ENCODE measurements at regions not wholly inside any gene's neighbourhood (a gene's known extent, or its start where the extent isn't known, plus 50 kb on each side); places are given as distances from the start of the nearest gene placed in this dataset.

DNA sequence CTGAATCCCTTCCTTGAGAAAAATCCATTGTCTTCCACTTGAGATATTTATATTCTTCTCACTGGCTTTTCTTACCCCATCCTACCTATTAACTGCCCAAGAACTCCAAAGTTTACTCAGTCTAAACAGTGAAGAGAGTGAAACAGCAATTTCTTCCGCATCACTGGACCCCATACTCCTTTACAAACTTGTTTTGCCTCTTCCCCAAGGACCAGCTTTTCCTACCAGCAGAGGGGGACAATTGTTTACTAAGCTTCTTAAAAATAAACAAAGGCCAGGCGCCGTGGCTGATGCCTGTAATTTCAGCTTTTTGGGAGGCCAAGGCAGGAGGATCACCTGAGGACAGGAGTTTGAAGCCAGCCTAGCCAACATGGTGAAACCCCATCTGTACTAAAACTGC is 52.0 kb downstream of the LRATD1 start:
- Mint-ChIP-seq H3K27me3 (ENCODE audit: low read depth) (no peaks in the 10 kb centered on the region), H3K4me3 (no peak overlapping the region), H3K36me3 (ENCODE audit: insufficient read depth in 2 of 2) (peaks cover 0 to 2% of the 10 kb centered on the region in 2 donors), H3K27ac (no peak overlapping the region), H3K4me1 (ENCODE audit: low read depth) (no peaks in the 10 kb centered on the region), H3K9me3 (peaks cover 0 to 4% of the 10 kb centered on the region in 2 donors)
- DNase-seq, result no peak
- ATAC-seq (replicated peaks in 1 of 2), result no peak

DNA sequence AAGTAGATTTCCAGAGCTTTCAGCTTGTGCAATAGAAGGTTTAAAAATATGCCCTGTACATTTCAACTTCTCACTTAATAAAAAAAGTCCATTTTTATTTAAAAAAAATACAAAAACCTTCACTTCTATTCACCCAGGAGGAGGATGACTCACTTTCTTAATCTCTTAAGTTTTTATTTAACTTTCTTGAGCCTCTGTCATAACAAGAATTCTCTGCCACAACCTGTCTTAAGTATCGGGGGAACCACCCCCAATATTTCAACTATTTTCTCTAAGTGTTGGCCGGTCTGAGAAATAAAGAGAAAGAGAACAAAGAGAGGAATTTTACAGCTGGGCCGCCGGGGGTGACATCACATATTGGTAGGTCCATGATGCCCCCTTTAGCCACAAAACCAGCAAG is 58.4 kb downstream of the LRATD1 start:
- no peaks in the 10 kb centered on the region for H3K27me3 Mint-ChIP-seq (ENCODE audit: low read depth)
- H3K9me3 Mint-ChIP-seq, result peaks cover 2 to 3% of the 10 kb centered on the region in 2 donors
- H3K4me1 Mint-ChIP-seq (ENCODE audit: low read depth), result no peaks in the 10 kb centered on the region
- no peak for DNase-seq
- no peak overlapping the region for H3K4me3 Mint-ChIP-seq
- no peak overlapping the region for H3K27ac Mint-ChIP-seq
- peaks cover 2% of the 10 kb centered on the region in 2 donors for H3K36me3 Mint-ChIP-seq (ENCODE audit: insufficient read depth in 2 of 2)
- ATAC-seq (replicated peaks in 1 of 2), result no peak

DNA sequence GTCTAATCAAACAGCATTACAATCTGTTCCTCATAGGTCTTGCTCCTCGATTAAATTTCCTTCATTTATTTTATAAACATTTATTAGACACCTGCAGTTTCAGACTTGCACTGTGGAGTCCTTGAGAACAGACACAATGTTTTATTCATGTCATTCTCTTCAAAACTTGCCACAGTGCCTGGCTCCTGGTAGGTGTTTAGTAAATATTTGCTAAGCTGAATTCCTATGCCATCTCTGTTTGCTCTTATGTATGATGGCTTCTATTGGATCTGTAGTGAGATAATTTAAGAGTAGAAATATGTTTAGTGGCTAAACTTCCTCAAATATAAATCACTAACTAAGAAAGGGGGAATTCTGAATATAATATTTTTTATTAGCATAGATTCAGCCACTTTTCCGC is 61.4 kb downstream of the LRATD1 start:
- H3K27me3 Mint-ChIP-seq (ENCODE audit: low read depth), result no peaks in the 10 kb centered on the region
- H3K4me3 Mint-ChIP-seq, result no peak overlapping the region

DNA sequence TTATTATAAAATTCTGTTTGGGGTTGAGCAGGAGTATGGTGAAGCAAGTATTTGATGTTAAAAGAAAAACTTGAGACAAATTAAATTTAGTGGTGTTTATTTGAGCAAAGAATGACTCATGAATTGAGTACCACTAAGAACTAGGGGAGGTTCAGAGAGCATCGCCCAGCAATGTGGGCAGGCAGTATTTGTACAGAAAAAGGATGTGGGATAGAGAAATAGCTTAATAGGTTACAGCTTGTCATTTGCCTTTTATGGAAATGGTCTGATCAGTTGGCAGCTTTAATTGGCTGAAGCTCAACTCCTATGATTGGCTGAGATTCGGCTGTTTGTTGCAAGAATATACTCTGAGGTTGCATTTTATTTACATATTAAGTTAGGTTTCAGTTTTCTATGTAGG is 68.2 kb downstream of the LRATD1 start:
- no peak for ATAC-seq (replicated peaks in 1 of 2)
- no peaks in the 10 kb centered on the region for H3K36me3 Mint-ChIP-seq (ENCODE audit: insufficient read depth in 2 of 2)
- H3K27ac Mint-ChIP-seq, result no peak overlapping the region
- no peaks in the 10 kb centered on the region for H3K27me3 Mint-ChIP-seq (ENCODE audit: low read depth)
- peaks cover 0 to 3% of the 10 kb centered on the region in 2 donors for H3K9me3 Mint-ChIP-seq
- no peak overlapping the region for H3K4me3 Mint-ChIP-seq
- H3K4me1 Mint-ChIP-seq (ENCODE audit: low read depth), result no peaks in the 10 kb centered on the region
- DNase-seq, result no peak

More for the DNA sequence above, 61.4 kb downstream of the LRATD1 start:
- Mint-ChIP-seq H3K36me3 (ENCODE audit: insufficient read depth in 2 of 2) (peaks cover 2% of the 10 kb centered on the region in 2 donors), H3K4me1 (ENCODE audit: low read depth) (no peaks in the 10 kb centered on the region), H3K27ac (no peak overlapping the region), H3K9me3 (peaks cover 0 to 3% of the 10 kb centered on the region in 2 donors)
- ATAC-seq (replicated peaks in 1 of 2), result no peak
- no peak for DNase-seq

DNA sequence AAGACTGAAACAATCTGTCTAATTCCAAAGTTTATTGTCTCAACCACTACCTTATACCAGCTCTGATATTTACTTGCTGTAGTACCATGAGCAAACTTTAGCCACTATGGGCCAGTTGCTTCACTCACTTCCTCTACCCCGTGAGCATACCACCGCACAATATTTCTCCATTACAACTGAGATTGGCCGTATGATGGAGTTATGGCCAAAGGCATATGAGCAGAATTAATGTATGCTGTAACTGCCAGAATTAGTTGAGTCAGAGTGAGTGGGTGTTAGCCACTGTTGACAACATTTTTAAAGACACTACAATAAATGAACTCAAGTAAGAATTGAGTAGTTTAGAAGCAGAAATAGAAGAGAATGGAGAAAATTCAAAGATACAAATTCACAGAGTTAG is 69.7 kb downstream of the LRATD1 start:
- no peaks in the 10 kb centered on the region for H3K4me1 Mint-ChIP-seq (ENCODE audit: low read depth)
- ATAC-seq (replicated peaks in 1 of 2), result no peak
- H3K27me3 Mint-ChIP-seq (ENCODE audit: low read depth), result no peaks in the 10 kb centered on the region
- H3K36me3 Mint-ChIP-seq (ENCODE audit: insufficient read depth in 2 of 2), result no peaks in the 10 kb centered on the region
- peaks cover 0 to 3% of the 10 kb centered on the region in 2 donors for H3K9me3 Mint-ChIP-seq
- H3K4me3 Mint-ChIP-seq, result no peak overlapping the region
- no peak for DNase-seq
- H3K27ac Mint-ChIP-seq, result no peak overlapping the region

DNA sequence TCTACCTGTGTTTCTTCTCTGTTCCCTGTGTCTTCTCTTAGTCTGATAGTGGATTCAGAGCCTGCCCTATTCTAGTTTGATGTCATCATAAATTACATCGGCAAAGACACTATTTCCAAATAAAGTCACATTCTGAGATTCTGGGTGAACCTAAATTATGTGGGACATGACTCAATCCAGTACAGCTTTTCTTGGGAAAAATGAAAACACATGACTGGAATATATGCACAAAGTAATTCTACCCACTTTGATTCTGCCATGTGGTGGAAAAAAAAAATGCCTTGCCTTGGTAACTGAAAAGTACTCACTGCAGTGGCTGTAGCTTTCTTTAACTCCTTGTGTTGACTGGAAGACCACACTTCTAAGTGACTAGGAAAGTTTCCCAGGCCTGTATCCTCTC is 73.7 kb downstream of the LRATD1 start:
- H3K27ac Mint-ChIP-seq, result no peak overlapping the region
- peaks cover 0 to 2% of the 10 kb centered on the region in 2 donors for H3K9me3 Mint-ChIP-seq
- H3K27me3 Mint-ChIP-seq (ENCODE audit: low read depth), result no peaks in the 10 kb centered on the region
- H3K4me3 Mint-ChIP-seq, result no peak overlapping the region
- ATAC-seq (replicated peaks in 1 of 2) (no peak), DNase-seq (no peak)
- H3K36me3 Mint-ChIP-seq (ENCODE audit: insufficient read depth in 2 of 2), result no peaks in the 10 kb centered on the region
- H3K4me1 Mint-ChIP-seq (ENCODE audit: low read depth), result no peaks in the 10 kb centered on the region

DNA sequence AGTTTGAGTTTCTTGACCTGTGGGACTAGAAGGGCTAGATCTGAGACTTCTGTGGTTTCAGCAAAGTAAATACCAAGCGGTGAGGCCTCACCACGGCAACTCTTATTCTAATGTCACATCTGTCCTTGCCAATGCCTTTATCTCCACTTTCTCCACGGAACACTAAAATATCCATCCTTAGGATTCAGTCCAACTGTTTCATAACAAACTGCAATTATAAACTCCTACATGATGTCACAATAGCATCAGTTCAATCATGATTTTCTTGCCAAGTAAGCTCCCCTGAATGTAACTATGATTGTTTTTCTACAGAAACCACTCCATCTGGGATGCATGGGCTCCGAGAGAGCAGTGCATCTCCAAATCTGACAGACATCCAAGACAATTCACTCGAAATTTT is 79.6 kb downstream of the LRATD1 start:
- Mint-ChIP-seq H3K9me3 (no peaks in the 10 kb centered on the region), H3K27ac (no peak overlapping the region), H3K27me3 (ENCODE audit: low read depth) (no peaks in the 10 kb centered on the region), H3K4me1 (ENCODE audit: low read depth) (no peaks in the 10 kb centered on the region), H3K36me3 (ENCODE audit: insufficient read depth in 2 of 2) (no peaks in the 10 kb centered on the region), H3K4me3 (no peak overlapping the region)
- ATAC-seq (replicated peaks in 1 of 2), result no peak
- DNase-seq, result no peak

DNA sequence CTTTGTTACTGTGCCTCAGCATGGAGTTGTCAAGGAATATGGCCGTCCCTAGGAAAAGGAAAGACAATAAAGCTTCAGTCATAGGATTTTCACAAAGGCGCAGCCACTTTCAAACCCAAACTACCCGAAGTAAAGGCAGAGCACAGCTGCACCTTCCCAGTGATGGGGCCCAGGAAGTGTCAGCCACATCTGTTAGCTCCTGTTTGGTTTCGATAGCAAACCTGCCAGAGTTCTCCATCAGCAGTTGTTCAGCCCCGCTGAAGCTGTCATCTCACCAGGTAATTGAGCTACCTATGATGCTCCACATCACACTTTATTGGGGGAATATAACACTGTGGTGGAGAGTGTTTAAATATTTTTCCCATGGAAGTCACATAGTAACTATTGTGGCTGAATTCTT is 80.7 kb downstream of the LRATD1 start:
- Mint-ChIP-seq H3K36me3 (ENCODE audit: insufficient read depth in 2 of 2) (no peaks in the 10 kb centered on the region), H3K27me3 (ENCODE audit: low read depth) (no peaks in the 10 kb centered on the region), H3K4me1 (ENCODE audit: low read depth) (no peaks in the 10 kb centered on the region), H3K4me3 (no peak overlapping the region), H3K27ac (no peak overlapping the region), H3K9me3 (no peaks in the 10 kb centered on the region)
- ATAC-seq (replicated peaks in 1 of 2), result no peak
- DNase-seq, result no peak

DNA sequence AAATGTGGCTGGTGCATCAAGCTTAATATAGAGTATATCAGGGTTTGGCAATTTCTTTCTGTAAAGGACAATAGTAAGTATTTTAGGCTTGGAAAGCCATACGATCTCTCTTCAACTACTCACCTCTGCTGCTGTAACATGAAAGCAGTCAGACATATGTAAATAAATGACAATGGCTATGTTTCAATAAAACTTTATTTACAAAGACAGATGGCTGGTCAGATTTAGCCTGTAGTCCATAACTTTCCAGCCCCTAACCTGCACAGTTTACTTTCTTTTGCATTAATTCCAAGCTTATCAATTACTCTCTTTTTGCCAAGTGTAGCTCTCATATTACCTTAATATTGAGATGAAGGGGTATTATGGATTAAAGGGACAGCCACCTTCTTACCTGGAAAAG is 83.1 kb downstream of the LRATD1 start:
- no peaks in the 10 kb centered on the region for H3K36me3 Mint-ChIP-seq (ENCODE audit: insufficient read depth in 2 of 2)
- no peaks in the 10 kb centered on the region for H3K4me1 Mint-ChIP-seq (ENCODE audit: low read depth)
- DNase-seq, result no peak
- no peaks in the 10 kb centered on the region for H3K27me3 Mint-ChIP-seq (ENCODE audit: low read depth)
- no peak for ATAC-seq (replicated peaks in 1 of 2)
- no peaks in the 10 kb centered on the region for H3K9me3 Mint-ChIP-seq
- no peak overlapping the region for H3K27ac Mint-ChIP-seq
- no peak overlapping the region for H3K4me3 Mint-ChIP-seq

DNA sequence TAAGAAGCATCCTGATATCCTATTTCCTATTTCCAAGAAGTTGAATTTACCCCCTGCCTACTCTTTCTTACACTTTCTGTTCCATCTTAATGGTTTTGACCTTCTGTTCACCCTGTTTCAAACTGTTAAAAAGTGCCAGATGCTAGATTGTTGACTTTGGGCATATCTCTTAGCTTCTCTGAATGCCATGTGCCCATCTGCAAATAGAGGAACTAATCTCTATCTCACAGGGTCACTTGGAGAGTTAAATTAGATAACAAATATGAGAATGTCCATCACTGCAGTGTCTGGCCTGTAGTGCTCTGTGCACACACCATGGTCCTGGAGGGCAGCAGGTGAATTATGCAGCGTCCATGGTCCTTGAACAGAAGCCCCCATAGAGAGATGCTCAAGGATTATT is 83.8 kb downstream of the LRATD1 start:
- DNase-seq (no peak), ATAC-seq (replicated peaks in 1 of 2) (no peak)
- H3K4me1 Mint-ChIP-seq (ENCODE audit: low read depth), result no peaks in the 10 kb centered on the region
- no peaks in the 10 kb centered on the region for H3K36me3 Mint-ChIP-seq (ENCODE audit: insufficient read depth in 2 of 2)
- H3K27me3 Mint-ChIP-seq (ENCODE audit: low read depth), result no peaks in the 10 kb centered on the region
- no peaks in the 10 kb centered on the region for H3K9me3 Mint-ChIP-seq
- H3K4me3 Mint-ChIP-seq, result no peak overlapping the region
- no peak overlapping the region for H3K27ac Mint-ChIP-seq

DNA sequence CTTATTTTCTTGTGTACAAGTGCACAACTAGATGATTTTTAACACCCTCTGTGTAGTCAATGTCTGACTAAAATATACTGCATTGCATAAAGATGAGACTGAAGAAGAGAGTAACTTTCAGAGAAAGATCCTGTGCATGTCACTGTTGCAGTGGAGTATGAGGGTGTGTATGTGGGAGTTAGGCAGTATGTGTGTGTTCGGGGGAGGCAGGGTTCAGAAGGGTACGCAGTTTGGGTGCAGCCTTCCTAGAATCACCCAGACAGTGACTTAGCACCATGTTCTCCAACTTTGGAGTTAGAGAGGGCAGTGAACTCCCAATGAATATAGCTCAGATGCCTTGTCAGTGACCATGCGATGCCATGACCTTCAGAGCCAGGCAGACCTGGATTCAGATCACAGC is 84.6 kb downstream of the LRATD1 start:
- H3K9me3 Mint-ChIP-seq, result no peaks in the 10 kb centered on the region
- H3K27ac Mint-ChIP-seq, result no peak overlapping the region
- H3K27me3 Mint-ChIP-seq (ENCODE audit: low read depth), result no peaks in the 10 kb centered on the region
- no peaks in the 10 kb centered on the region for H3K4me1 Mint-ChIP-seq (ENCODE audit: low read depth)
- DNase-seq, result no peak
- no peak for ATAC-seq (replicated peaks in 1 of 2)
- H3K36me3 Mint-ChIP-seq (ENCODE audit: insufficient read depth in 2 of 2), result no peaks in the 10 kb centered on the region
- no peak overlapping the region for H3K4me3 Mint-ChIP-seq

DNA sequence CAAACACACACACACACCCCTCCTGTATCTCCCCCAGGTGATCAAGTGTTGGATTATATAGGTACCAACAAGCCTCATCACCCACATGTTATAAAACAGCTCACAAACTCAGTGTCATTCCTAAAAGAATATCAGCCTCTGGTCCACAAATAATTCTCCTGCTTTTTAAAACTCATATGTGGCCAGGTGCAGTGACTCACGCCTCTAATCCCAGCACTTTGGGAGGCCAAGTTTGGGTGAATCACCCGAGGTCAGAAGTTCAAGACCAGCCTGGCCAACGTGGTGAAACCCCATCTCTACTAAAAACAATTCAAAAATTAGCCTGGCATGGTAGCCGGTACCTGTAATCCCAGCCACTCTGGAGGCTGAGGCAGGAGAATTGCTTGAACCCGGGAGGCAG is 87.8 kb downstream of the LRATD1 start:
- no peak for ATAC-seq (replicated peaks in 1 of 2)
- Mint-ChIP-seq H3K4me3 (no peak overlapping the region), H3K4me1 (ENCODE audit: low read depth) (no peaks in the 10 kb centered on the region), H3K27ac (no peak overlapping the region), H3K27me3 (ENCODE audit: low read depth) (no peaks in the 10 kb centered on the region), H3K9me3 (peaks cover 0 to 2% of the 10 kb centered on the region in 2 donors), H3K36me3 (ENCODE audit: insufficient read depth in 2 of 2) (no peaks in the 10 kb centered on the region)
- no peak for DNase-seq

DNA sequence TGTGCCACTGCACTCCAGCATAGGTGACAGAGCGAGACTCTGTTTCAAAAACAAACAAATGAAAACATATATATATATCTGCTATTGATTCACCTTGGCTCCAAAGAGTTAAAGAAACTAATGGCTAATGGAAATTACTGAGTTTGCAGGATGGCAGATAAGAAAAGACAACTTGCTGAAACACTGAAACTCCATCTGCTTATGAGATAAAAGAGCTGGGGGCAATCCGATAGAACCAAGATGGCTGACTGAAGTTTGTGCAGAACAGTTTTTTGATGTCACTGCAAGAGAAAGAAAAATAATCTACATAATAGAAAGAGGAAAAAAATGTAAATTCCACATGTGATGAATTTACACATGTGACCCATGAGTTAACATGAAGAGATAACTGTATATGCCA is 88.2 kb downstream of the LRATD1 start:
- Mint-ChIP-seq H3K9me3 (peaks cover 0 to 2% of the 10 kb centered on the region in 2 donors), H3K27me3 (ENCODE audit: low read depth) (no peaks in the 10 kb centered on the region), H3K4me1 (ENCODE audit: low read depth) (no peaks in the 10 kb centered on the region), H3K4me3 (no peak overlapping the region), H3K27ac (no peak overlapping the region), H3K36me3 (ENCODE audit: insufficient read depth in 2 of 2) (no peaks in the 10 kb centered on the region)
- ATAC-seq (replicated peaks in 1 of 2) (no peak), DNase-seq (no peak)

DNA sequence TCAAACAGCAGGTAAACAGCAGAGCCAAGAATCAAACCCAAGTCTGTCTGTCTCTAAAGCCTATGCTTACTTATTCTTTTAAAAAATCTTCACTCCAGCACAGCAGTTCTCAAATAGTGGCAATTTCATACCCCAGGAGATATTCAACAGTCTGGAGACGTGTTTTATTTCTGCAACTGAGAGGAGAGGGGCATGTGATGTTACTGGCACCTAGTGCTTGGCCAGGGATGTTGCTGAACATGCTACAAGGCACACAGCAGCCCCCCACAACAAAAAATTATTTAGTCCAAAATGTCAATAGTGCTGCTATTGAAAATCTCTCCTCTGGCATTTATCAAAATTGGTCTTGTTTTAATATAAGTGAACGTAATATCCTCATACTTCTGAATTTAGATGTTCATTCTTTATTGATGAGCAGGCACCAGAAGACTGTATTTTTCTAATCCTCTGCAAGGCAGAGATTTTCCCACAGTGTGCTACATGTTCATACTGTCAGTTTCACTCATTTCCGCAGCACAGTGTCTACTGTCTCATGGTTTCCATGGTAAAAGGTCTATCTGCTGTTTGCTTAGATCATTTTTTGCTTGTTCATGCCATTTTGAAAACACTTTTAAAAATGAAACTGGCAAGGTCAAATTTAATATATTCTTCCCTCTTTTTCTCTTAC is 90.5 kb downstream of the LRATD1 start:
- Mint-ChIP-seq H3K27ac (no peak overlapping the region), H3K27me3 (ENCODE audit: low read depth) (no peaks in the 10 kb centered on the region), H3K4me3 (no peak overlapping the region), H3K36me3 (ENCODE audit: insufficient read depth in 2 of 2) (no peaks in the 10 kb centered on the region), H3K9me3 (peaks cover 0 to 2% of the 10 kb centered on the region in 2 donors), H3K4me1 (ENCODE audit: low read depth) (no peaks in the 10 kb centered on the region)
- DNase-seq (no peak), ATAC-seq (replicated peaks in 1 of 2) (no peak)

Measured in activated T-cell treated with anti-CD3 and anti-CD28 coated beads, Interleukin-2, amount 50 U/mL, for 72 hours (primary cell).